Panc1 (cell line): ENCODE measurements at regions not wholly inside any gene's neighbourhood (a gene's known extent, or its start where the extent isn't known, plus 50 kb on each side); places are given as distances from the start of the nearest gene placed in this dataset.
"Not testable (repeated sequence)": the region's sequence is repeated elsewhere in the genome, so short reads cannot be mapped to it uniquely, and the experiment has no call there.

Experiments
- CTCF ChIP-seq: fragments of 450-650 bp; IDR thresholded peaks from 2 replicates; pipeline ENCODE4 v1.5.1; 2017; ENCODE audit warnings: mild to moderate bottlenecking
- POLR2AphosphoS5 ChIP-seq: IDR thresholded peaks from 2 replicates; pipeline ENCODE4 v1.6.1; 2012; ENCODE audit warnings: mild to moderate bottlenecking, low read depth, low read length, moderate library complexity
- REST ChIP-seq, 2 experiments: IDR thresholded peaks; 2 replicates each; pipeline ENCODE4 v1.6.1; 2011 to 2012; ENCODE audit warnings: low read depth in 2 of 2, control low read depth in 1 of 2, low read length in 1 of 2, mild to moderate bottlenecking in 1 of 2, moderate library complexity in 1 of 2; ENCODE audit not compliant: insufficient read depth in 1 of 2
- SIN3A ChIP-seq: IDR thresholded peaks from 2 replicates; pipeline ENCODE4 v1.6.1; 2012; ENCODE audit warnings: low read depth, mild to moderate bottlenecking, low read length, moderate library complexity, borderline replicate concordance; ENCODE audit not compliant: insufficient read depth

GRCh38 chr4:131741836-131742235 is 1407.3 kb upstream of the PCDH10 start:
- TF ChIP-seq CTCF; SIN3A; POLR2AphosphoS5; REST (IDR thresholded peaks at IDR 0.05; ENCODE audit: insufficient read depth in 1 of 2, low read depth in 2 of 2, low read length in 1 of 2): not testable (repeated sequence)
